ENCODE measurements at regions not wholly inside any gene's neighbourhood (a gene's known extent, or its start where the extent isn't known, plus 50 kb on each side); places are given as distances from the start of the nearest gene placed in this dataset.

DNA sequence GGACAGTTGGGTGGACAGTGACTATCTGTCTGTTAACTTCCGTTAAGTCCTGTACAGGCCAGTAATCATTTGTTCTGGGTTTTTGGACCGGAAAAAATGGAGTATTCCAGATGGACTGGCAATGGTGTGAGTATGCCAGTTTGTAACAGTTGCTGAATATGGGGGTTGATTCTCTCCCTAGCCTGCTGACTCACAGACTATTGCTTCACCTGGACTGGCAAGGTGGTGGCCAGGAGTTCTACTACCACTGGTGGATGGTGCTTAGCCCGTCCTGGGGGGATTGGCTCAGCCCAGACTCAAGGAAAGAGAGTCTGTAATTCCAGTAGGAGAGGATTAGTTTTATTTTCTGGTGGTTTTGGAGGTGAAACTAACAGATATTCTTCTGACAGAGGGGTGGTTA lies 343.8 kb upstream of the USP9Y start:
- no peaks in the 10 kb centered on the region for H3K4me1 Mint-ChIP-seq

DNA sequence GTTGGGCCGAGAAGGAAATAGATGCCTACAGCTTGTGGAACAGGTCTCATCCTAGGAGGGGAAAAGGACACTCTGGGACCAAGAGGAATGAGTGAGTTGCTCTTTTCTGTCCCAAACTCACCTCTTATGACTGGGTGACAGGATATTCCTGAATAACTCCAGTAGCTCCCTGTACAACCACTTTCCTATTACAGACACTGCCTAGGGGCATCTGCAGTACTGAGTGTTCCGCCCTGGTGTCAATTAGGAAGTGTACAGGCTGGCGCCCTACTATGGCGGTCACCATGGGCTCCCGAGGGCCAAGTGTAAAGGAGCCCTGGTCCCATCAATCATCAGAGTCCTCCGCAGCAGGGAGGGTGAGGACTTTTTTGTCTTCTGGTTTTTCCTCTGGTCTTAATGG lies 343.4 kb upstream of the USP9Y start:
- intact Hi-C loops (cut with micrococcal nuclease), result no loop called here
- Histone ChIP-seq H3K36me3 (ENCODE audit: control insufficient read depth, insufficient read depth, low read length) (no peaks in the 10 kb centered on the region), H3K27ac (ENCODE audit: low read length) (no peak overlapping the region), H3K4me1 (ENCODE audit: control insufficient read depth, insufficient read depth, low read length) (no peaks in the 10 kb centered on the region), H3K4me3 (ENCODE audit: low read length) (no peak overlapping the region), H3K9me3 (ENCODE audit: control insufficient read depth, insufficient read depth, low read length) (no peaks in the 10 kb centered on the region), H3K27me3 (ENCODE audit: control insufficient read depth, insufficient read depth, low read length) (no peaks in the 10 kb centered on the region)
- DNase-seq (no peak), ATAC-seq (no peak)
- TF ChIP-seq, protein P1, sequence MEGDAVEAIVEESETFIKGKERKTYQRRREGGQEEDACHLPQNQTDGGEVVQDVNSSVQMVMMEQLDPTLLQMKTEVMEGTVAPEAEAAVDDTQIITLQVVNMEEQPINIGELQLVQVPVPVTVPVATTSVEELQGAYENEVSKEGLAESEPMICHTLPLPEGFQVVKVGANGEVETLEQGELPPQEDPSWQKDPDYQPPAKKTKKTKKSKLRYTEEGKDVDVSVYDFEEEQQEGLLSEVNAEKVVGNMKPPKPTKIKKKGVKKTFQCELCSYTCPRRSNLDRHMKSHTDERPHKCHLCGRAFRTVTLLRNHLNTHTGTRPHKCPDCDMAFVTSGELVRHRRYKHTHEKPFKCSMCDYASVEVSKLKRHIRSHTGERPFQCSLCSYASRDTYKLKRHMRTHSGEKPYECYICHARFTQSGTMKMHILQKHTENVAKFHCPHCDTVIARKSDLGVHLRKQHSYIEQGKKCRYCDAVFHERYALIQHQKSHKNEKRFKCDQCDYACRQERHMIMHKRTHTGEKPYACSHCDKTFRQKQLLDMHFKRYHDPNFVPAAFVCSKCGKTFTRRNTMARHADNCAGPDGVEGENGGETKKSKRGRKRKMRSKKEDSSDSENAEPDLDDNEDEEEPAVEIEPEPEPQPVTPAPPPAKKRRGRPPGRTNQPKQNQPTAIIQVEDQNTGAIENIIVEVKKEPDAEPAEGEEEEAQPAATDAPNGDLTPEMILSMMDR (IDR thresholded peaks at IDR 0.05), result no peak
- no peaks in the 10 kb centered on the region for H3K9me3 Mint-ChIP-seq
- no peak overlapping the region for H3K4me3 Mint-ChIP-seq
- H3K36me3 Mint-ChIP-seq, result no peaks in the 10 kb centered on the region
- H3K27me3 Mint-ChIP-seq (ENCODE audit: low read depth in 2 of 2), result no peaks in the 10 kb centered on the region
- H3K4me1 Mint-ChIP-seq, result no peaks in the 10 kb centered on the region
- no peak overlapping the region for H3K27ac Mint-ChIP-seq
- WGBS (ENCODE audit: insufficient coverage), result 92% methylated on average over 6 of the region's 6 CpGs

More for the DNA sequence above, 343.8 kb upstream of the USP9Y start:
- Mint-ChIP-seq H3K36me3 (no peaks in the 10 kb centered on the region), H3K4me3 (no peak overlapping the region), H3K27me3 (ENCODE audit: low read depth in 2 of 2) (no peaks in the 10 kb centered on the region), H3K9me3 (no peaks in the 10 kb centered on the region), H3K27ac (no peak overlapping the region)
- TF ChIP-seq, protein P1 (IDR thresholded peaks at IDR 0.05), result no peak
- no peak overlapping the region for H3K4me3 ChIP-seq (ENCODE audit: low read length)
- H3K9me3 ChIP-seq (ENCODE audit: control insufficient read depth, insufficient read depth, low read length), result no peaks in the 10 kb centered on the region
- ATAC-seq, result no peak
- H3K36me3 ChIP-seq (ENCODE audit: control insufficient read depth, insufficient read depth, low read length), result no peaks in the 10 kb centered on the region
- H3K27ac ChIP-seq (ENCODE audit: low read length), result no peak overlapping the region
- no peak for DNase-seq
- H3K4me1 ChIP-seq (ENCODE audit: control insufficient read depth, insufficient read depth, low read length), result no peaks in the 10 kb centered on the region
- WGBS (ENCODE audit: insufficient coverage), result 83% methylated on average over 2 of the region's 3 CpGs
- intact Hi-C loops (cut with micrococcal nuclease), result no loop called here
- no peaks in the 10 kb centered on the region for H3K27me3 ChIP-seq (ENCODE audit: control insufficient read depth, insufficient read depth, low read length)

DNA sequence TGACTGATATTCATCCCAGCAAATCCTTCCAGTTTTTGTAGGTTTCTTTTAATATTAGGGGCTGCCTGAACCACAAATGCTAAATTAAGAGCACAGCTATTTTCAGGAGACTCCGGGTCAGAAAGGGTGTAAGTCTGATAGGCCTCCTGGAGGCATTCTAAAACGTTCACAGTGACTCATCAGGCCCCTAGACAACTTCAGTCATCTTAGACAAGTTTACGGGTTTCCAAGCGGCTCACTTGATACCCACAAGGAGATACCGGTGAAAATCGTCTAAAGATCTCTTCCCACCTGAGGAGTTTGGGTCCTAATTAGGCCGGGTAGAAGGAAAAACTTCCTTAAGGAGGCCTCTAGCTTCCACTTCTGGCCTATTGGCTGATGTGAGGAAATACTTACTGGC lies 342.7 kb upstream of the USP9Y start:
- Histone ChIP-seq H3K36me3 (ENCODE audit: control insufficient read depth, insufficient read depth, low read length) (no peaks in the 10 kb centered on the region), H3K27me3 (ENCODE audit: control insufficient read depth, insufficient read depth, low read length) (no peaks in the 10 kb centered on the region), H3K4me1 (ENCODE audit: control insufficient read depth, insufficient read depth, low read length) (no peaks in the 10 kb centered on the region), H3K4me3 (ENCODE audit: low read length) (no peak overlapping the region), H3K27ac (ENCODE audit: low read length) (no peak overlapping the region), H3K9me3 (ENCODE audit: control insufficient read depth, insufficient read depth, low read length) (no peaks in the 10 kb centered on the region)
- no peaks in the 10 kb centered on the region for H3K36me3 Mint-ChIP-seq
- intact Hi-C loops (cut with micrococcal nuclease), result no loop called here
- H3K4me3 Mint-ChIP-seq, result no peak overlapping the region
- H3K4me1 Mint-ChIP-seq, result no peaks in the 10 kb centered on the region
- no peaks in the 10 kb centered on the region for H3K27me3 Mint-ChIP-seq (ENCODE audit: low read depth in 2 of 2)
- no peak for DNase-seq
- TF ChIP-seq, protein P1 (IDR thresholded peaks at IDR 0.05), result no peak
- WGBS (ENCODE audit: insufficient coverage), result 72% methylated on average over 5 of the region's 7 CpGs
- H3K9me3 Mint-ChIP-seq, result no peaks in the 10 kb centered on the region
- H3K27ac Mint-ChIP-seq, result peak overlapping the region in 1 of 2 donors; percentile 29
- ATAC-seq, result no peak

DNA sequence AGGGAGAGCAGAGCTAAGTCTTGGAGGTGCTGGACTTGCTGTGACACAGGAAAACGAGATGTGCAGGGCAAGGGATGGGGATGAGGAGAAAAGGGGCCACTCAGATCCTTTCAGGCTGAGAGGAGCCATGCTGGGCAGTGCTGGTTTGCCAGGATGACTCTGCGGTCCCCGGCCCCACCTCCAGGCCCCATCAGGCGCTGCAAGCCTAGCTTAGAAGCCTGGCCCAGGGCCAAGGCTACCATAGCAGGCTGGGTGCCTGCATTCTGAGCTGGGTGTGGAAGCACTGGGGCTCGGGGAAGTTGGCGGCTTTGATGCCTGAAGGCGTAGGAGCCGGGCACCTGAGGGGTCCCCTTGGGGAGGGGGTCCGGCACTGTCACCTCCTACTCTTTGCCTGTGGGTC lies 341.2 kb upstream of the USP9Y start:
- Mint-ChIP-seq H3K27me3 (ENCODE audit: low read depth in 2 of 2) (no peaks in the 10 kb centered on the region), H3K9me3 (no peaks in the 10 kb centered on the region), H3K4me1 (no peaks in the 10 kb centered on the region), H3K27ac (no peak overlapping the region), H3K36me3 (no peaks in the 10 kb centered on the region), H3K4me3 (no peak overlapping the region)
- Histone ChIP-seq H3K4me3 (ENCODE audit: low read length) (no peak overlapping the region), H3K9me3 (ENCODE audit: control insufficient read depth, insufficient read depth, low read length) (no peaks in the 10 kb centered on the region), H3K27ac (ENCODE audit: low read length) (no peak overlapping the region), H3K4me1 (ENCODE audit: control insufficient read depth, insufficient read depth, low read length) (no peaks in the 10 kb centered on the region), H3K27me3 (ENCODE audit: control insufficient read depth, insufficient read depth, low read length) (no peaks in the 10 kb centered on the region), H3K36me3 (ENCODE audit: control insufficient read depth, insufficient read depth, low read length) (no peaks in the 10 kb centered on the region)
- WGBS (ENCODE audit: insufficient coverage), result 22% methylated on average over 9 of the region's 9 CpGs
- DNase-seq (peak in 1 of 2 donors; percentile 1), ATAC-seq (no peak)
- TF ChIP-seq, protein P1 (IDR thresholded peaks at IDR 0.05), result no peak
- intact Hi-C loops (cut with micrococcal nuclease), result no loop called here

Measured in natural killer cell (primary cell).